Breast epithelium (tissue), 4 donors: ENCODE measurements at regions not wholly inside any gene's neighbourhood (a gene's known extent, or its start where the extent isn't known, plus 50 kb on each side); places are given as distances from the start of the nearest gene placed in this dataset.
"Not testable (repeated sequence)": the region's sequence is repeated elsewhere in the genome, so short reads cannot be mapped to it uniquely, and the experiment has no call there.

Experiments used
- DNase-seq, 2 donors: peaks; one replicate each; pipeline ENCODE4 v3.0.0-alpha.2; 2019; ENCODE audit warnings: low spot score in 2 of 2
- H3K27ac ChIP-seq, 2 donors: fragments of 200-600 bp; sonication (generic) in 1 of 2; one replicate each; pipeline ENCODE4 v1.5.1; 2016 to 2019; ENCODE audit warnings: mild to moderate bottlenecking in 1 of 2
- H3K27me3 ChIP-seq, 2 donors: fragments of 200-600 bp; sonication (generic) in 1 of 2; one replicate each; pipeline versions ENCODE4 v1.5.1 to v1.6.0; 2017 to 2019; ENCODE audit warnings: control low read depth in 1 of 2, mild to moderate bottlenecking in 1 of 2
- H3K36me3 ChIP-seq: fragments of 200-600 bp; one replicate; pipeline ENCODE4 v1.5.1; 2019
- H3K4me1 ChIP-seq, 2 donors: fragments of 200-600 bp; sonication (generic); one replicate each; pipeline ENCODE4 v1.5.1; 2016 to 2019; ENCODE audit warnings: control low read depth in 1 of 2
- H3K4me3 ChIP-seq, 3 donors: fragments of 200-600 bp; sonication (generic); 1 replicate in 2 of 3; 2 replicates in 1 of 3; pipeline ENCODE4 v1.5.1; 2016 to 2019; ENCODE audit warnings: mild to moderate bottlenecking in 3 of 3, moderate library complexity in 2 of 3
- H3K9me3 ChIP-seq, 2 donors: fragments of 200-600 bp; sonication (generic) in 1 of 2; one replicate each; pipeline ENCODE4 v1.5.1; 2016 to 2019; ENCODE audit warnings: control low read depth in 1 of 2
- POLR2A ChIP-seq: fragments of 450-650 bp; IDR thresholded peaks from one replicate; pipeline ENCODE4 v1.6.1; 2016; ENCODE audit warnings: antibody characterized with exemption, mild to moderate bottlenecking, moderate library complexity
- POLR2AphosphoS5 ChIP-seq, 3 donors: sonication (generic); formaldehyde crosslinking; IDR thresholded peaks; one replicate each; pipeline ENCODE4 v1.6.1; 2017; ENCODE audit warnings: antibody characterized with exemption in 3 of 3
- intact Hi-C: fragments of 100-400 bp; cut with DNase I; formaldehyde crosslinking; loops from one replicate; pipeline ENCODE4 v1.15.1; 2023; ENCODE audit warnings: low total_unique reads
- TF ChIP-seq, protein P1 (sequence below), 3 donors: fragments of 450-650 bp; IDR thresholded peaks; one replicate each; pipeline ENCODE4 v1.5.1; 2016 to 2017; ENCODE audit warnings: antibody characterized with exemption in 3 of 3, mild to moderate bottlenecking in 3 of 3, moderate library complexity in 3 of 3

DNA sequence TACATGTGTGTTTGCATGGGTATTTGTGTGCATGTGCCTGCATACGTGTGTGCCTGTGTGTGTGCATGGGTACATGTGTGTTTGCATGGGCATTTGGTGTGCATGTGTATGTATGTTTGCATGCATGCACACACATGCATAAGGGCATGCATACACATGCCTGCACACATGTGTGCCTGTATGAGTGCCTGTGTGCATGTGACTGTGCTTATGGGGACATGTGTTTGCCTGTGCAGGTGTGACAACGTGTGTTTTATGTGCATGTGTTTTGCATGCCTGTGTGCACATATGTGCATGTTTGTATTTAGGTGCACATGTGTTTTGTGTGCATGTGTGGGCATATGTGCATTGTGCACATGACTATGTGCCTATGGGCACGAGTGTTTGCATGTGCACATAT, 165.7 kb downstream of the ERMARD start:
- DNase-seq, result no peak
- TF ChIP-seq POLR2AphosphoS5 (IDR thresholded peaks at IDR 0.05) (no peak), POLR2A (no peak)
- TF ChIP-seq, protein P1, sequence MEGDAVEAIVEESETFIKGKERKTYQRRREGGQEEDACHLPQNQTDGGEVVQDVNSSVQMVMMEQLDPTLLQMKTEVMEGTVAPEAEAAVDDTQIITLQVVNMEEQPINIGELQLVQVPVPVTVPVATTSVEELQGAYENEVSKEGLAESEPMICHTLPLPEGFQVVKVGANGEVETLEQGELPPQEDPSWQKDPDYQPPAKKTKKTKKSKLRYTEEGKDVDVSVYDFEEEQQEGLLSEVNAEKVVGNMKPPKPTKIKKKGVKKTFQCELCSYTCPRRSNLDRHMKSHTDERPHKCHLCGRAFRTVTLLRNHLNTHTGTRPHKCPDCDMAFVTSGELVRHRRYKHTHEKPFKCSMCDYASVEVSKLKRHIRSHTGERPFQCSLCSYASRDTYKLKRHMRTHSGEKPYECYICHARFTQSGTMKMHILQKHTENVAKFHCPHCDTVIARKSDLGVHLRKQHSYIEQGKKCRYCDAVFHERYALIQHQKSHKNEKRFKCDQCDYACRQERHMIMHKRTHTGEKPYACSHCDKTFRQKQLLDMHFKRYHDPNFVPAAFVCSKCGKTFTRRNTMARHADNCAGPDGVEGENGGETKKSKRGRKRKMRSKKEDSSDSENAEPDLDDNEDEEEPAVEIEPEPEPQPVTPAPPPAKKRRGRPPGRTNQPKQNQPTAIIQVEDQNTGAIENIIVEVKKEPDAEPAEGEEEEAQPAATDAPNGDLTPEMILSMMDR (IDR thresholded peaks at IDR 0.05), result no peak
- Histone ChIP-seq H3K9me3 (no peaks in the 10 kb centered on the region), H3K4me3 (no peak overlapping the region), H3K36me3 (no peaks in the 10 kb centered on the region), H3K4me1 (no peaks in the 10 kb centered on the region), H3K27me3 (no peaks in the 10 kb centered on the region), H3K27ac (no peak overlapping the region)
- intact Hi-C loops, result no loop called here

DNA sequence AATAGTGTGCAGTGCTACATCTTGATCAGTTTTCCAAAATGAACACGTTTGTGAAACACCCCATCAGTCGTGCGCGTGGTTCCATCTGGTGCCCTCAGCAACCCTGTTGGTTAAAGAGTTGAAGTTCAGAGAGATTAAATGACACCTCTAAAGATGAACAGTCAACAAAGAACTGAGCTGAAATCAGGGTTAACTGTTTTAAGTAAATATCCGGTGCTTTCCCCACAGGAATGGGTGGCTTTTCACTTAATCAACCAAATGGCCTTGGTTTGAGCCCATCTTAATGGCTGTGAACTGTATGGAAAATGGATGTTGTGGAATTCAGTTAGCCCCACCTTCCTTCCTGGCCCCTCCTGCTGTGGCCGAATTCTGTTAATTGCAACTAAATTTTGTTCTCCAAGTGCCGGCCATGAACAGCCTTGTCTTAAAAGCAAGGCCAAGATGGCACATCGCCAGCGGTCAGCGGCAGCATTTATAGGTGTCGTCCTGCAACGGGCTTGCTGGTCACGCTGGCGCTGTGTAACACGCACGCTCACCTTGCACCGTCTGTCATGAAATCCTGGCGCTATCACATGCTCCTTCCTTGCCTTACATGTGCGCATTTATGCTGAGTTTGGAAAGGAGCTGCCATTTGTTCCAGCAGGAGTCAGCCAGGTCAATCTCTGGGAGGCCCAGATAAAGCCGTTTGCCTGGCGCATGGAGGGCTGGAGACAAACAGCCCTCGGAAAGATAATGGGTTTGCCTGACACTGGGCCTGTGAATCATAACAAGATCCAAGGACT, 164.5 kb downstream of the ERMARD start:
- Histone ChIP-seq H3K4me3 (no peak overlapping the region), H3K4me1 (no peaks in the 10 kb centered on the region), H3K27me3 (no peaks in the 10 kb centered on the region), H3K36me3 (no peaks in the 10 kb centered on the region), H3K27ac (no peak overlapping the region), H3K9me3 (no peaks in the 10 kb centered on the region)
- no peak for DNase-seq
- TF ChIP-seq, protein P1 (IDR thresholded peaks at IDR 0.05), result no peak
- TF ChIP-seq POLR2AphosphoS5 (IDR thresholded peaks at IDR 0.05) (no peak), POLR2A (no peak)
- intact Hi-C loops, result no loop called here

DNA sequence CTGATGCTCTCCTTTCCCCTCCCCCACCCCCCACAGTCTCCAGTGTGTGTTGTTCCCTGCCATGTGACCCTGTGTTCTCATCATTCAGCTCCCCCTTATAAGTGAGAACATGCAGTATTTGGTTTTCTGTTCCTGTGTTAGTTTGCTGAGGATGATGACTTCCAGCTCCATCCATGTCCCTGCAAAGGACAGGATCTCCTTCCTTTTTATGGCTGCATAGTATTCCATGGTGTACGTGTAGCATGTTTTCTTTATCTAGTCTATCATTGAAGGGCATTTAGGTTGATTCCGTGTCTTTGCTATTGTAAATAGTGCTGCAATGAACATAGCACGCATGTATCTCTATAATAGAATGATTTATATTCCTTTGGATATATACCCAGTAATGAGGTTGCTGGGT, 162.3 kb downstream of the ERMARD start:
- intact Hi-C loops, result not testable (repeated sequence)

DNA sequence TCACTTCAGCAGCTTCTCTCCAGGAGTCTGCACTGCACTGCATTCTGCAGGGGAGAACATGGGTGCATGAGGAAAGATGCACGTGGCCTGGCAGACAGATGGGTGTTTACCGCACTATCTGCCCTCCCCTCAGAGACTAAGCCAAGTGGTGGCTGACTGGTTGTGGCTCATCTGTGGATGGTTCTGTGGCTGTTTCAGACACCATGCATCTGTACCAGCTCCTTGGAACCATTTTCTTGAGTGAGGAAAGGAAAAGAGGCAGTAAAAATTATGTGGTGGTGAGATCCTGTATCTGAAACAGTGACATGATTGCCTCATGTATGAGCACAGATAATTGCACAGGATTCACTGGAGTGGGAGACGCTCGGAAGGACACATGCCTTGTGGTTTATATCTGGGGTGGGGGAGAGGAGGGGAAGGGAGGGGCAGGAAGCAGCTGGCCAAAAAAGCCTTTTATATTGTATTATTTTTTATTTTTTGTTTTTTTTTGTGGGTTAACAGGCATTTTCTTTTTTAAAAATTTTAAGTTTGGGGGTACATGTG, 161.7 kb downstream of the ERMARD start:
- no peaks in the 10 kb centered on the region for H3K36me3 ChIP-seq
- H3K4me1 ChIP-seq, result no peaks in the 10 kb centered on the region
- H3K27ac ChIP-seq, result no peak overlapping the region
- DNase-seq, result no peak
- no peaks in the 10 kb centered on the region for H3K9me3 ChIP-seq
- TF ChIP-seq POLR2AphosphoS5 (IDR thresholded peaks at IDR 0.05), result no peak
- no peak for TF ChIP-seq POLR2A
- TF ChIP-seq, protein P1 (IDR thresholded peaks at IDR 0.05), result no peak
- no peaks in the 10 kb centered on the region for H3K27me3 ChIP-seq
- intact Hi-C loops, result no loop called here
- H3K4me3 ChIP-seq, result no peak overlapping the region

More for the DNA sequence above, 162.3 kb downstream of the ERMARD start:
- H3K27ac ChIP-seq, DNase-seq, H3K9me3 ChIP-seq, H3K4me1 ChIP-seq, H3K4me3 ChIP-seq, H3K36me3 ChIP-seq, H3K27me3 ChIP-seq: not testable (repeated sequence)

DNA sequence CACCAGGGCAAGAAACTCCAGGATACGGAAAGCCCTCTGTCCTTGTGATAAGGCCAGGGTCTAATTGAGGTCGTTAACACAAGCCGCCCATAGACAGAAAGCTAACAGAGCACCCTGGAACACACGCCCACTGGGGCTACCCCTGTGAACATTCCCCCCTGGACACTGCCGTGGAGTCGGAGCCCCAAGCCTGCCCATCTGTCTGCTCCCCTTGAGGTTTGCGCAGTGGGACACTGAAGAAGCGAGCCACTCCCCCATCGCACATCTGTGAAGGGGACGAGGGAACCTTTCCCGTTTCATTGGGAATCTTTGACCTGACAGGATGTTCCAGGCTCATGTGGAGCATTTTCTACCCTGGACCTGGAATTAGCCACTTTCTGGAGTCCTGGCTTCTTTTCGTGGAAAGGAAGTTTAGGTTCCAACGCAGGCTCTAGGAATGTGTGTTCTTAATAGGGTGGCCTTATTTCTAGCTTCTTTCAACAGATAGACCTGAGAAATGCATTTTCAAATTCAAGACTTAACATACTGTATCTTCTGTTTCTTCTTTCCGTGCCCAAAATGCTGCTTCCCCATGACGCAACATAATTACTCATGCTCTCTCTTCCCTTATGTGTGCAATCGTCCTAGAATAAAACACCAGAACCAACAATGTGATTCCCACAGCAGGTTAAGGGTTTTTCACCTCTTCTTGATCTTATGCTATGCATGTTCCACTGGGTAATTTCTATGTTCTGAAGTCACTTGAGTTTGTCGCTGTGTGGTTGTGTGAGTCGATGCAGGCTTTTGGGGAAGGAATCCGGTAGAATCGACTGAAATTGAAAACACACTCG, 161.1 kb downstream of the ERMARD start:
- H3K27ac ChIP-seq, result no peak overlapping the region
- no peak for TF ChIP-seq POLR2A
- TF ChIP-seq, protein P1 (IDR thresholded peaks at IDR 0.05), result no peak
- TF ChIP-seq POLR2AphosphoS5 (IDR thresholded peaks at IDR 0.05), result no peak
- no peaks in the 10 kb centered on the region for H3K9me3 ChIP-seq
- no peaks in the 10 kb centered on the region for H3K4me1 ChIP-seq
- no peaks in the 10 kb centered on the region for H3K27me3 ChIP-seq
- no peak for DNase-seq
- intact Hi-C loops, result no loop called here
- H3K36me3 ChIP-seq, result no peaks in the 10 kb centered on the region
- H3K4me3 ChIP-seq, result no peak overlapping the region
